COLO829 (cell line): ENCODE measurements at regions not wholly inside any gene's neighbourhood (a gene's known extent, or its start where the extent isn't known, plus 50 kb on each side); places are given as distances from the start of the nearest gene placed in this dataset.

Experiments
- DNase-seq: peaks from one replicate; pipeline ENCODE4 v3.0.0; 2012; ENCODE audit warnings: low spot score

DNA sequence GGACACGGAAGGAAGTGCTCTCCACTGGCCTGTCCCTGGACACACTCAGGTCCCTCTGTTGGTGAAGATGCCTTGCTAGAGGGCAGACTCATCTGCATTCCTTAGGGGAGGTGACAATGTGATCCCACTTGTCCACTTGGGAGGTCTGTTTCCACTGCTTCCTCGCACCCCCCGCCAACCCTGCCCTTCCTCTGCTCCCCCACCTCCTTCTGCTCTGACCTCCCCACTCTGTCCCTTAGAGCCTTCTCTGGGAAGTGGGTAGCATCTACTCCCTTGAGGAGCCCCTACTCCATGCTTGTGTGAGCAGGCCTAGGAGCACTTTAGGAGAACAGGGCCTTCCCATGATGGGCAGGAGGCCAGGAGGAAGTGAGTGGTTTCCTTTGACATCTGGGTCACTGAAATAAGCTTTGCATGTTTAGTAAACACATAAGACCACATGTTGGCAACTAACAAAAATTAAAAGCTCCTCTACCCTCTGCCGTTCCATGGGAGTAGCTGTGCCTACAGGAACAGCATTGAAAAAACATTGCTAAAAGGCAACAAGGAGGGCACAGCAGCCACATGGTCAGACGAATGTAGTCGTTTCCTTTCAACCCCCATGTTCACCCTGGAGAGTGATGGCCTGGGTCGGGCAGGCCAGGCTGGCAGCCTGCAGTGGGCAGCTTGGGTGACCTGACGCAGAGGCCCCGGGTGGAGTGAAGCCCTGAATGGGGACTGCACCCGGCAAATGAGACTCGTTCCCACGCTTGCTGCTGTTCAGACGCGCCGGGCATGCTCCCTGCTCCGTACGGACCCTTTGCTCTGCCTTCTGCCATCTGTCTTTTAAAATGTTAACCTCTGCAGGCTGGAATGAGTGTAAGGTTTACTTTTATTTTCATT is 634.0 kb downstream of the IRX1 start:
- no peak for DNase-seq

DNA sequence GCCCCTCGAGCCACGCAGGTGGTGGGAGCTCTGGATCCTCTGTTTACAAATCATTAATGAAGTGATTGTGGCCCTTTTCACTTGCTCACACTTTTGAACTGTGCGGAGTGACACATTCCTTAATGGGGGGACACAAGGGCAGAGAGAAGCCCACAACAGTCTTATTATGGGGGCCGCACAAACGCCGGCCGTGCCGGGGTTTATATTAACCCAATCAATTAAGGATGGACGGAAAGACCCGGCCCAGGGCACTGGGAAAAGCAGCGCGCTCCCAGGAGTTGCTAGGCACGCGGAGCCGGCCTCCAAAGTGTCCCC is 634.8 kb downstream of the IRX1 start:
- no peak for DNase-seq

DNA sequence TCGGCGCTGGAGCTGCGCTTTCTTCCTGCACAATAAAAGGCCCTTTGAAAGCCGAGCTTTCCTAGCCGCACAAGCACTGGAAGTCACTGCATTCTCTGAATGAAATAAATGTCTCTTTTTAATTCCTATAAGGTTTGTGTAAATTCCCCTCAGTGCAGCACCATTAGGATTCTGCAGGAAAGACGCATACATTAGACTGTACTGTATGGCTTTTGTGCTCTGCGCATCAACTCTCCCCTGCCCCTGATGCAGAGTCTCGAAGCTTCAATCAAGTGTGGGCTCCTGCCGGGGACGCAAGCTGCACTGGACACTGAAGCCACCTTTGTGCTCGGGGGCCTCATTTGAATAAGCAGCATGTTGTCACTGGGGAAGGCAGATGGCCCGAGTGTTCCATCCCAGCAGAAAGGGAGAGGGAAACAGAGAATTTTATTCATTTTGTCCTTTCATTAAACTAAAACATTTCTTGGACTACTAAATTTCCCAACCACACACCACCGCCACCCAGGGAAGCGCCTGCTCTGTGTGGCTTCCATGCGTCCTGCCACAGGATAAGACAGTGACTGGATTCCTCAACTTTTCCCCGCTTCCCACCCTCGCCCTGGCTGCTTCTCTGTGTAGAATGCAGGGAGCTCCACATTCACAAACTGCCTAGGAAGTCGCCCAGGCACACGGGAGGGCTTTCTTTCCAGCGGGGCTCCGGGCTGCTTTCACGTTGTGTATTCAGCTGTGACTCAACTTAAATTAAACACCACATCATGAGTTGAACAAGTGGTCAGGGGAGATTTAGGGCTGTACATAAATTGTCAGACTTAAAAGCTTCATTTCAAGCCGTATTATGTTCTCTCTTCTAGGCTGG is 635.4 kb downstream of the IRX1 start:
- DNase-seq: no peak

- no peak for DNase-seq
These were observed 636.5 kb downstream of the IRX1 start for GRCh38 chr5:4232084-4232483.

DNA sequence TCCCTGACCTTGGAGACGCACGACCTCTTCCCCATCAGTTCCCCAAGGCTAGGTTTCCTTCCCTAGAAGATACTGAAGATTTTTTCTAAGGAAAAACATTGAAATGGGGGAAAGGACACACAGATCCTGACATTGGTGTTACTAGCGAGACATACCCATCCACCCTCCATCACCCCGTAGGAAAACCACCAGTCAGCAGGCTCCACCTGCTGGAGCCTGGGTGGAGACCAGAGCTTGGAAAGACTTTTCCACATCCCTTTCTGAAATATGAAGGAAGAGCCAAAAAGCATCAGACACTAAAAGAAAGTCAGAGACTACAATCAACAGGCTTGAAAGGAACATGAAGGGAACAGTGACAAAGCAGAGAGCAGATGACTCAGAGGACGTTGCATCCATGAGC is 638.0 kb downstream of the IRX1 start:
- no peak for DNase-seq

- peak; percentile 11 for DNase-seq
These were observed 648.0 kb downstream of the IRX1 start for GRCh38 chr5:4243479-4244264.

- DNase-seq: no peak
These were observed 648.7 kb downstream of the IRX1 start for GRCh38 chr5:4244306-4244705.

GRCh38 chr5:4245076-4245475 is 649.4 kb downstream of the IRX1 start:
- no peak for DNase-seq

- DNase-seq: peak; percentile 4
These were observed 649.9 kb downstream of the IRX1 start for GRCh38 chr5:4245511-4245910.

- no peak for DNase-seq
These were observed 650.8 kb downstream of the IRX1 start for GRCh38 chr5:4246447-4246846.

DNA sequence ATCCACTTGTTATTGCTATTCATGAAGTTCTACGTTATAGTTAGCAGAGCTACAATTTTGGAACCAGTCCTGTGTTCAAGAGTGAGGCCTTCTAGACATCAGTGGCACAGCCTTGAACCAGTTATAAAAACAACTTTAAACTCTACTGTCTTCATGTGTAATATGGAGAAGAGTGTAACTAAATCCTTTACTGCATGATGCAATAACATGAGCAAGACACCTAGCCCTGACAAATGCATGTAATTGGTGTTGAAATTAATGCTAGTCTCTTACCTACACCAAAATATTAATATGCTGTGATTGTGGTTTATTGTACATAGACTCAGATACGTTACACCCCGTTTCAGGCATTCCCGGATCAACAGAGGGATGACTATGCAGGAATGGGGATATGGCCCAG is 654.6 kb downstream of the IRX1 start:
- DNase-seq: no peak

- DNase-seq: no peak
These were observed 656.8 kb downstream of the IRX1 start for GRCh38 chr5:4252385-4252784.

- DNase-seq: no peak
These were observed 659.1 kb downstream of the IRX1 start for GRCh38 chr5:4254736-4255135.

- no peak for DNase-seq
These were observed 659.8 kb downstream of the IRX1 start for GRCh38 chr5:4255441-4255840.

DNA sequence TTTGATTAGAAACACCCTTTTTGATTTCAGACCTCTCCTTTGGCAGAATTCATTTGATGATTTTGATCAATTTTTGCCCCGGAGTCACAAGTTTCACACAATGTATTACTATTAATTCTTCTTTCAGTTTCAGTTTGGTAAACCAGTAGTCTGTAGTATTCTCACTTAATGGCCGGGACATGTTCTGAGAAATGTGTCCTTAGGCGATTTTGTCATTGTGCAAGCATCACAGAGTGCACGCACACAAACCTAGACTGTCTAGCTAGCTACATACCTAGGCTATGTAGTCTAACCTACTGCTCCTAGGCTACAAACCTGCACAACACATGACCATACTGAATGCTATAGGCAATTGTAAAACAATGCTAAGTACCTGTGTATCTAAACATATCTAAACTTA is 662.5 kb downstream of the IRX1 start:
- no peak for DNase-seq

- DNase-seq: no peak
These were observed 675.6 kb downstream of the IRX1 start for GRCh38 chr5:4271193-4271592.

GRCh38 chr5:4275232-4275631 is 679.6 kb downstream of the IRX1 start:
- DNase-seq: no peak

GRCh38 chr5:4294878-4295277 is 699.2 kb downstream of the IRX1 start:
- DNase-seq: no peak

DNA sequence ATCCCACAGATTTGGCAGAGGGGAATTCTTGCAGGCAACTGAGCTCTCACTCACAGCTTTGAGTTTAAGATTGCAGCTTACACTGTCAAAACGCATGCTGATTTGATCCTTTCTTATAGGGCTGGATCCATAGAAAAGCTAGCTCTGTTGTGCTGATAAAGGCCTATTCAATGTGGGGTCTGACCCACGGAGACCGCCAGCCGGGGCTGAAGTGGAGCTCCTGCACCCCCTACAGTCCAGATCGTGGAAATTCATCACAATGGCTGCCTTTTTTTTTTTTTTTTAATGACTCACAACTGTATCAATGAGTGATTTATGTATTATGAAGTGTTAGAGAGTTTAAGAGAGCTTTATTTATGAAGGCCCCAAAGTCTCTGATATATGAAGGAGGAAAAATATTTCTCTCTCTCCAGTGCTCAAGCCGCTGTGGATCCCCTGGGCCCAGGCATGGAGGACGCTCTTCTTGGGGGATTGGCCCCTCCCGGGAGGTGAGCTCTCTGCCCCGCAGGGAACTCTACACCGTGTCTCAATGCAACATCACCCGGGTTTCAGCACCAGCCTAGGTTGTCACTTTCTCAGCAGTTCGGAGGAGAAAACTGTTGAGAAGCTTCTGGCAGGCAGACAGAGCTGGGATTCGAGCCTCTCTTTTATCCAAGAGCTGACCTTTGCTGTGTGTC is 700.2 kb downstream of the IRX1 start:
- peak; percentile 4 for DNase-seq

GRCh38 chr5:4306057-4306456 is 710.4 kb downstream of the IRX1 start:
- DNase-seq: no peak

- DNase-seq: no peak
These were observed 713.4 kb downstream of the IRX1 start for GRCh38 chr5:4309026-4309425.

DNA sequence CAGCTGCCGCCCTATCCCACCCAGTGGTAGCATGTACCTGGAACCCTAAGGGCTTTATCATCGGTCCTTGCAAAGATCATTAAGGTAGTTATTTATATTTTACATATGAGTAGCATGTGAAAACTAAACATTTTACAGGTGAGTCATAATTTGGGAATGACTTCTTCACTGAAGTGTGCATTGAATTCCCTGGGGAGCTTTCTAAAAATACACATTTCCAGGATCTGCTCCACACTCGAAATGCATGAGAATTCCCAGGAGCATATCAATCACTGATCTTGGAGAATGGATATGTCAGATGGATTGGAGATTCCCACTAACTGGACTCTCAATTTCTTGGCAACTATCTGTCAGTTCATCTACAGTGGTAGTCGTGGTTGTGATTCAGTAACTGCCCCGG is 717.5 kb downstream of the IRX1 start:
- DNase-seq: no peak
